ENCODE measurements at regions not wholly inside any gene's neighbourhood (a gene's known extent, or its start where the extent isn't known, plus 50 kb on each side); places are given as distances from the start of the nearest gene placed in this dataset.

- DNase-seq (ENCODE audit: low spot score) (no peak), FAIRE-seq (no peak), ATAC-seq (no peak)
- H3K79me2 ChIP-seq (ENCODE audit: insufficient read depth, low read length): no peaks in the 10 kb centered on the region
- ChIA-PET POLR2A (no interaction called here), CTCF (ENCODE audit: low intra/inter-chr PET ratio, low total read pairs) (no interaction called here)
- no peak overlapping the region for H3K27ac ChIP-seq (ENCODE audit: extremely low read length, insufficient read depth, low read length)
- H3K36me3 ChIP-seq (replicated peaks in 1 of 2; ENCODE audit: control insufficient read depth in 1 of 2, insufficient read depth in 2 of 2, low read length in 2 of 2): no peaks in the 10 kb centered on the region
- H3K4me1 ChIP-seq (ENCODE audit: insufficient read depth, low read length): no peaks in the 10 kb centered on the region
- in situ Hi-C loops (cut with HindIII; ENCODE audit: extremely low pct_ligation_motif_present, low pct_unique_long_range_greater_than_20kb): no loop called here
- peaks cover 0 to 7% of the 10 kb centered on the region in 2 experiments; a peak in 1 of 5 replicates for H3K27me3 ChIP-seq (ENCODE audit: control insufficient read depth in 1 of 2, insufficient read depth in 2 of 2, low read length in 2 of 2)
- no peak overlapping the region for H3K4me3 ChIP-seq (replicated peaks in 1 of 3; ENCODE audit: insufficient read depth in 1 of 3, low read depth in 2 of 3, low read length in 3 of 3)
- H2AFZ ChIP-seq (ENCODE audit: low read length): no peak overlapping the region
- 57% methylated on average over 6 of the region's 6 CpGs for WGBS (ENCODE audit: low lambda C conversion rate)
- H3K9me3 ChIP-seq (ENCODE audit: low read length): no peaks in the 10 kb centered on the region
- intact Hi-C loops (cut with micrococcal nuclease; ENCODE audit: unreplicated experiment): no loop called here
- no peaks in the 10 kb centered on the region for H4K20me1 ChIP-seq (ENCODE audit: insufficient read depth, low read length)
- H3K4me2 ChIP-seq (ENCODE audit: low read depth, low read length): no peak overlapping the region
- H3K9ac ChIP-seq (ENCODE audit: insufficient read depth, low read depth, low read length): no peak overlapping the region
- no peak for TF ChIP-seq ZBTB25 (CRISPR knock-in tag; IDR thresholded peaks at IDR 0.05)
- no peak for TF ChIP-seq MTF1 (CRISPR knock-in tag; IDR thresholded peaks at IDR 0.05)
- no TSS peak for BruUV-seq (replicated peaks)
Observed at GRCh38 chr14:61877035-61877390, 114.8 kb downstream of the SNAPC1 start.

- Histone ChIP-seq H3K9ac (ENCODE audit: insufficient read depth, low read depth, low read length) (no peak overlapping the region), H3K4me3 (replicated peaks in 1 of 3; ENCODE audit: insufficient read depth in 1 of 3, low read depth in 2 of 3, low read length in 3 of 3) (no peak overlapping the region), H3K36me3 (replicated peaks in 1 of 2; ENCODE audit: control insufficient read depth in 1 of 2, insufficient read depth in 2 of 2, low read length in 2 of 2) (no peaks in the 10 kb centered on the region), H3K27ac (ENCODE audit: extremely low read length, insufficient read depth, low read length) (no peak overlapping the region), H3K4me1 (ENCODE audit: insufficient read depth, low read length) (no peaks in the 10 kb centered on the region), H3K4me2 (ENCODE audit: low read depth, low read length) (no peak overlapping the region), H3K9me3 (ENCODE audit: low read length) (no peaks in the 10 kb centered on the region), H3K27me3 (ENCODE audit: control insufficient read depth in 1 of 2, insufficient read depth in 2 of 2, low read length in 2 of 2) (peaks cover 0 to 7% of the 10 kb centered on the region in 2 experiments; a peak in 1 of 5 replicates), H3K79me2 (ENCODE audit: insufficient read depth, low read length) (no peaks in the 10 kb centered on the region), H2AFZ (ENCODE audit: low read length) (no peak overlapping the region), H4K20me1 (ENCODE audit: insufficient read depth, low read length) (no peaks in the 10 kb centered on the region)
- intact Hi-C loops (cut with micrococcal nuclease; ENCODE audit: unreplicated experiment) (no loop called here), in situ Hi-C loops (cut with HindIII; ENCODE audit: extremely low pct_ligation_motif_present, low pct_unique_long_range_greater_than_20kb) (no loop called here)
- POLR2A ChIA-PET: no interaction called here
- BruUV-seq (replicated peaks): no TSS peak
- DNase-seq (ENCODE audit: low spot score) (no peak), ATAC-seq (no peak), FAIRE-seq (no peak)
- CTCF ChIA-PET (ENCODE audit: low intra/inter-chr PET ratio, low total read pairs): no interaction called here
- 21% methylated on average over 5 of the region's 5 CpGs for WGBS (ENCODE audit: low lambda C conversion rate)
- TF ChIP-seq DNMT3B (CRISPR knock-in tag; conservative IDR thresholded peaks at IDR 0.05) (no peak), ZBTB43 (CRISPR knock-in tag; conservative IDR thresholded peaks at IDR 0.05) (no peak), ZBTB14 (CRISPR knock-in tag; IDR thresholded peaks at IDR 0.05) (no peak), SUZ12 (IDR thresholded peaks at IDR 0.05; ENCODE audit: low read depth, low read length) (no peak), NFKB2 (CRISPR knock-in tag; IDR thresholded peaks at IDR 0.05; ENCODE audit: borderline replicate concordance) (no peak), ZNF24 (IDR thresholded peaks at IDR 0.05) (no peak), ZNF703 (CRISPR knock-in tag; IDR thresholded peaks at IDR 0.05; ENCODE audit: borderline replicate concordance) (no peak), RFXANK (CRISPR knock-in tag; IDR thresholded peaks at IDR 0.05) (no peak), ZNF101 (CRISPR knock-in tag; IDR thresholded peaks at IDR 0.05; ENCODE audit: borderline replicate concordance, low read depth) (no peak), ZBTB46 (CRISPR knock-in tag; IDR thresholded peaks at IDR 0.05; ENCODE audit: borderline replicate concordance) (no peak), GLMP (CRISPR knock-in tag; IDR thresholded peaks at IDR 0.05; ENCODE audit: borderline replicate concordance) (no peak), ZNF788 (CRISPR knock-in tag; IDR thresholded peaks at IDR 0.05; ENCODE audit: borderline replicate concordance) (no peak)
Observed at GRCh38 chr14:61877768-61878167, 115.5 kb downstream of the SNAPC1 start.

All from HepG2 (cell line).